Hematopoietic multipotent progenitor cell (in vitro differentiated cells): ENCODE measurements at regions not wholly inside any gene's neighbourhood (a gene's known extent, or its start where the extent isn't known, plus 50 kb on each side); places are given as distances from the start of the nearest gene placed in this dataset.

Experiments used
- DNase-seq, 3 donors: peaks; one replicate each; pipeline ENCODE4 v3.0.0-alpha.2; 2011 to 2015; ENCODE audit warnings: low read depth in 2 of 3, low spot score in 2 of 3

DNA sequence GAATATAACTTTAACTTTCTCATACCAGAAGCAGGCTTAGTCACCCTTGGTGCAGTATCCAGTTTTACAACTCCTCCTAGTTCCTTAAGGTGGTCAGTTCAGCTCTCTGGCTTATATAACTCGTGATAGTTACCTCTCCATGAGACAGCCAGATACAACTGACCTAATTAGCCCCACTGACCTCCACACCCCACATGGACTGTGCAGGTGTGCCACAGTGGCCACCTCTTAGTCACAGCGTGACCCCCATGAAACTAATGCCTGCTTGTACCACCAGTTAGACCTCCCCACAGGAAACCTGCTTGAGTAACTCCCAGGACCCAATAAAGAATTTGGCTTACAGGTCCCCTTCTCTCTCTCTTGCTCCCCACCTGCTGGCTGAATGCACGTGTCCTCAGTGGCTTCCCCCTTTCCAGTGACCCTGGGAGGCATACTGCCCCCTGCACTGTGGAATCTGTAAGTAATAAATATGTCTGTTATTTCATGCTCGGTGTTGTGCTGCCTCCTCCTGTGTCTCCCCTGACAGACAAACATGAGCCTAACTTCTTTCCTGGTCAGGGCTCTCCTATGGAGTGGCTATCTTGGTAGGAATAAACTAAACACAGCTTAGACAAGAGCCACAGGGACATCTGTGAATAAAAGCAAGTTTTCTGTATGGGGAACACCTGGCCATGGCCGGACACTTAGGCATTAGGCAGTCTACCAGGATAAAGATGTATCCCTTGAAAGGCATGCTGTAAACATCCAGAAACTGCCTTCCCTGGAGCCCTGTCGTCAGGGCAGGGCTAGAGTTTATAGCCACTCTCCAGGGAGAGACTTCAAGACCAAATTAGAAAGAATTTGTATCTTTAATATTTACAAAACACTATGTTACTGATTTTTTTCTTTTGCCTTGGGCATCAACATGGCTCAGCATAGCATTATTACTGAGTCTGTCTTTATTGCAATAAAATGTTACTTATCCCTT, 209.7 kb upstream of the BOD1L1 start:
- DNase-seq = no peak

DNA sequence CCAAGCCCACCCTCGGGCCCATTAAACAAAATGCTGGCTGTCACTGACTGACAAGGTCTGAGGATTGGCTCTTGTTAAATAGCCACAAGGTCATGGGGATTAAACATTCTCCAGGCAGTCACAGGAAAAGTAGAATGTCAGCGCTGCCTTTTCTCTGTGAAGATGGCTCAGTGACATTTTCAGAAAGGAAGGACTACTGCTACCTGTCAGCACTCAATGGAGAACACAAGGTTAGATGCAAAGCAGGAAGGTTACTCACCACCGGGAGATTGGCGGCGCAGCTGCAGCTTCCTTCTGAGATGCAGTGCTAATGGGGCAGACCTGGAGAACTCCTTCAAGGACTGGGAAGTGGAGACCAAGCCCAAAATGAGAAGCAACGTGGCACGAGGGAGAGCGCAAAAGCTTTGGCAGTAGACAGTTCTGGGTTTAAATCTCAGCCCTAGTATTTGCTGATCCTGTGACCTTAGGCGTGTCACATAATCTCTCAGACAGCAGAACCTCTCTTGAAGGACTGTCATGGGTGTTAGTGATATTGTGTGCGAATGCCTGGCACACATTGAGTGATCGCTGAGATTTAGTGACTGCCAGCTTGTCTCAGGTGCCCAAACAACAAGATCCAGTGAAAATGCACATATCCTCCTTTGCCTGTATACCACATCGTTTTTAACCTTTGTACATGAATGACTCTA, 213.1 kb upstream of the BOD1L1 start:
- DNase-seq = no peak

DNA sequence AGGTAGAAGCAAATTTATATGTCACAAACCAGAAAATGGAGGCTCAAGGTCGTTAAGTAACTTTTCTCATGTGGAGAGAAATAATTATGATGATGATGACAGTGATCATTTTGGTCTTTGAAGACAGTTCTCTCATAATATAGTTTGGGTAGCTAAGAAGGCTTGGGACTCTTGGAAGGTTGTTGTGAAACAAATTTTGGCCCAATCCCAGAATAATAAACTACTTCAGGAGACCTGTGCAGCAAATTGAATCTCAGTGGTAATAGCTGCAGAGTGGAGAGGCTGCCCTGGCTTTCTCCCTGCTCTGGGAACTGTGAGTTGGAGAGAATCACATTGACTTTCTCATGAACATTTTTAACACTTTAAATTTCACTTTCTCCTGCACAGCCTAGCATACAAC, 217.2 kb upstream of the BOD1L1 start:
- DNase-seq = no peak

DNA sequence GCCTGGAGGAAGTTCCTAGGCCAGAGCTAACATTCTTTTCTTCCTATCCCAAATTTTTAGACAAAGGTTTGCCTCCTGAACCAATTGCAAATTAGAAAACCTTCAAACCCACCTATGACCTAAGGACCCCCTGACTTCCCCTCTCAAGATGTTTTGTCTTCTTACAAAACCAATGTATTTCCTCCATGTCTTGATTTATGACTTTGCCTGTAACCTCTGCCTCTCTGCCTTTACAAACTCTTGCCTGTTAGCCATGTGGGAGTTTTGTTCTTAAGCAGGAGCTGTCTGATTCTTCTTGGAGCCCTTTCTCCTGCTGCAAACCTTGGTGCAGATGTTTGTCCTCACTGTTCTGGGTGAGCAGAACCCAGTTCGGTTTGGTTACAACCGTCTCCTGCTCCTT, 222.3 kb upstream of the BOD1L1 start:
- DNase-seq = peak in 1 of 3 donors; percentile 22

DNA sequence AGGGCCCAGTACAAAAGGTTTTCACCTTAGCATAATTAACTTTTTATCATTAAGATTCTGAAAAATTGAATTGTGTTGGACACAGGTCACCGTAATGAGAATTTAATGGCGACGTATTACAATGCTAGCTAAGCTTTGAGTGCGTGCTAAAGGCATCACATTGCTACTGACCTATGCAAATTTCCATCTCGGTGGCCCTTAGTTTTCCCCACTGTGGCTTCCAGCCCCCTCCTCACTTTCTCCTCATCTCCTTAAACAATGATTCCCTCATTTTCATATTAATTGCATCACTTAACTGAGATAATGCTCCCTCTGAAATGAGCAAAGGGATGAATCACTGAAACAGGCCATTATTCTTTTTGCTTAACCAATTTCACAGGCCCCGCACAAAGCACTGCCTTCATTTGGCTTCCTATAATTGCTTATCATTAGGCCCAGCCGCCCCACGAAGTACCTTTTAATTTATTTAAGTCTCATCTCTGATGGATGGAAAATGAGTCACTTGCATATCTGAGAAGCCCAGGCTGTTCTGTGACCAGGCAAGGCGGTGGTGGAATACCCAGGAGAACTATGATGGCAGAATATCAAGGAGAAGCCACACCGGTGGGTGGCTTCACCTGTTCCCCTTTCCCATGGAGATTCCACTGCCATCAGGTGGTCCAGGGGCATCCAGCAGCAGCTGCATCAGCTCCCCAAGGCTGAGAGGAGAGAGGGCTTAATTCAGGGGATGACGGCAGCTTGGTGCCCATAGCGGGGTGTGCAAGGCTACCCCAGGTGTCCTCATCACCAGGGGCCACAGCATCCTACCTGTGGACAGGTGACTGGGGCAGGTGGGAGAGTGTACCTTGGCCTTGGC, 223.8 kb upstream of the BOD1L1 start:
- peak in 1 of 3 donors; percentile 18 for DNase-seq

DNA sequence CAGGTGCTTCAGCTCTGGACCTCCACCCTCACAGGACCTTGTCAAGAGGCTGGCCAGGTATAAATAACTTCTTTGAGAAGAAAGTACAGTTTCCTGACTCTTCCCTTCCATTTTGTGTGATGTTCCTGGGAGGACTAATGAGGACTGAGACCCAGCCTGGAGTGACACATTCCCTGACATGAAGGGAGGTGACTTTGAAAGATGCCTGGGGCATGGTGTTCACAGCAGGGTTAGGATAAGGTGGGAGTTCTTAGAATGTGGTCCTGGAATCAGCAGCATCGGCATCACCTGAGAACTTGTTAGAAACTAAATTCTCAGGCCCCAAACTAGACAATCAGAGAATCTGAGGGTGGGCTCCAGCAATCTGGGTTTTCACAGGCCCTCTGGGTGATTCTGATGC, 224.9 kb upstream of the BOD1L1 start:
- no peak for DNase-seq

DNA sequence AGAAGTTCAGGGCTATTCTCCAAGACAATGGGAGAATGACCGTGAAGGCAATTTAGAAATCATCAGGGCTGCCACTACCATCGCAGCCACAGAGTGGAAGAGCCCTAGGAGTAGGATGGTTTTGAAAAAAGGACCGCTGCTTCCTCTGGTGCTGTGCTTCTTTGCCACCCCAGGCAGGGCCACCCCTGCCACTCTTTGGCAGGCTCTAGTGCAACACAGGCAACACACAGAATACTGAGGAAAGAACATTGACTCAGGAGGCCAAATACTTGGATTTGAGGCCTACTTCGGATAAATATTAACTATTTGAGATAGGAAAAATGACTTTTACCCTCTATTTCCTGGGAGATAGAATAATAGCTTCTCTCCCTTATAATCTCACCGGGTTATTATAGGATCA, 228.9 kb upstream of the BOD1L1 start:
- no peak for DNase-seq

DNA sequence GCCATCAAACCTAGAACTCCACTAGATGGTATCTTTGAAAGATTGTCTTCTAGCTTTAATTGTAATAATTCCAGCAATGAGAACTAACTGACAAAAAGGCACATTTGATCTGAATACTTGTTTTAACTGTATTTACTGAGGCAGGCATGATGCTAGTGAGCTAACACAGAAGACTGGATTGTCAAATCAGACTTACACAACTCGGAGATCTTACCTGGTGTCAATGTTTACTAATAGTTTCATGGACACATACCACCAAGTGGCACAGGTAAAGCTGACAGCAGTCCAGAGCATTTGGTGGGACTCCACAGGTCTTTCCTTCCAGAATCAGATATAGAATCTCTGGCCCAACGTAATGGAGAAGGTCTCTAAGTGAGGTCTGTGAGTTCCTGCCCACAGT, 229.9 kb upstream of the BOD1L1 start:
- no peak for DNase-seq

DNA sequence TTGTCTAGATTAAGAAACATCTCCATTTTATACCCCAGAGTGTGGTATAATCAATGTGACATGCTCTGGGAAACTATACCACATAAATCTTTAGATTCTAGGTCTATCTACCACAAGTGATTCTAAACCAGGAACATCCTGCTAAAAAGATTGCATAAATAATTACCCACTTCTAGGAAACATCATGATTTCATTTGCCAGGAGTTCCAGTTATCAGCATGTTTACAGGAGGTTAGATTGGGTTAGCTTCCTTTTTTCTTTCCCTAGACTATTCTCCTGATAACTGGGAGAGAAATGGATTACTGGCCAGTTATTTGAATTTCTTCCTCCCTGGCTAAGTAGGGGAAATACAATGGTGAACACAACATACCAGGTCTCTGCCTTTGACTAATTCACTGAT, 230.3 kb upstream of the BOD1L1 start:
- DNase-seq = no peak

DNA sequence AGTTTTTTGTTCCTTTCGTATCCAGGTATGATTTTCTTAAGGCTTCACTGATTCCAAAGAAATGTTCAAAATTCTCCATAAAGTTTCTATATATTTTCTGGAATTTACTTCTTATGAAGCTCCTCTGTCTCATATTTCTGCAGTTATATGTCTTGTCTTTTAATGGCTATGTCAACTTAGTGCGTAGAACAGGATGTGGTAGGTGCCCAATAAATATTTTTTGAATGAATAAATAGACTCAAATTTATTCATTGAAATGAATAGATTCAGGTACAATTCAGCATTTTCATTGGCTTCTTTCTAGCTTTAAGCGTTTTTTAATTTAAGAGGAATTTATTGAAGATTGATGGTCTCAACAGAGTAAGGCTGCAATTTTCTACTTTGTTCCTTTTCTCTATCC, 231.9 kb upstream of the BOD1L1 start:
- no peak for DNase-seq

DNA sequence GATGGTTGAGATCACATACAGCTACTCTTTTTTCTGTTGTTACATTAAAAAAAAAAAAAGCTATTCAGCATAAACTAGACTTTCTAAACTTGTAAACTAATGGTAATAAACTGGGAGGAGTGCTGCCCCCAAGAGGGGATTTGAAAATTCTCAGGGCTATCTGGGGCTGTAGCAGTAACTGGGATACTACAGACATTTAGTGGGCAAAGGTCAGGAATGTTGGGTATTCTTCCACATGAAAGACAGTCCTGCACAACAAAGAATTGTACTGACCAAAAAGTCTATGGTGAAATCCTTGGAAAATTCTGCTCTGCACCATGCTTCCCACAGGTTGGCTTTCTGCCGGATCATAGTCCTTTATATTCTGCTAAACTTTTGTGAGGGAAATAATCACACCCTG, 232.6 kb upstream of the BOD1L1 start:
- DNase-seq = peak in 2 of 3 donors; percentile 16 to 48

DNA sequence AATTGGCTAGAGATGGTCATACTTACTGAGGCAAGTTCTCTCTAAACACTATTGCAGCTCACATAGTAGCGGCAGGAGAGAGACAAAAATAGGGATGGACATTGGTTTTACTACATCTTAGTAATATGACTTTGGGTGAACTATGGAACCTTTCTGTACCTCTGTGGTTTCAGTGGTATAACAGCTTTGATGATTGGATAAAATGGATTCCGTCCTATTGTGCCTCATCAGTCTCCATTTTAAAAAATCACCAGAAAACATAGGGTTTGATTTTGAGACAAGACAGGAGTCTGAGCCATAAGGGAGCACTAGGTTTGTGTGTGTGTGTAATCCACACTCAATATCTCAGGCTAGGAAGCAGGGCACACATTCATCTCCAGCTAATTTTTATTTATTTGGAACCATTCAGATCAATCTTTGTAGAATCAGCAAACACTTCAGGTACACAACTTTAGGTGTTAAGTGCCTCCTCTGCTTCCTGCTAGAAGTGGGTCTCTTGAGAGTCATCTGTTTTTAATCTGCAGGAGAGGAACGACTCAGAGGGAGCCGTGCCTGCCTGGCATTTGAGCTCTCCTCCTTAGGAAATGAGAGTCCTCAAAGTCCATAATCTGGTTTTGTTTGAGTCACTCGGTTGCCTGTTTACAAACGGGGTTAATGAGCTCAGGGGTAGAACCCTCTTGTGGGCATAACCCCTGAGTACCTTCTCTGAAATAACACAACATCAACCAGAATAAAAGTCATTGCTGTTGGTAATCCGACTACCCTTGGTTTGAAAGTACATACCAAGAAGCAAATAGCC, 238.5 kb upstream of the BOD1L1 start:
- DNase-seq = no peak

DNA sequence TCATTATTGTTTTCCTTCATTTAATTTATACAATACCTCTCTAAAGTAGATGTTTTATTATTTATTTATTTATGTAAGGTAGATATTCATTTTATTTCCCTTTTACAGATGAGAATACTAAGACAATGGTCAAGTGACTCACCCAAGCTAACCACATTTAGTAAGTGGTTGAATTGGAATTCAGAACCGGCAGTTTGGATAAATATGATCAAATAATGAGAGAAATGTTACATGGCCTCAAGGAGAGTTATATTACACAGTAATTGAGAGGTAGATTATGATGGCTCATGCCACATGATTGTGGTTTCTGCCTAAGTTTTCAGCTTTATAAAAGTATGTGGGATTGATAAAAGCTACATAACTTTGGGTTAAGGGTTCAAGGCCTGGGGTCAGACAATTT, 239.4 kb upstream of the BOD1L1 start:
- DNase-seq = no peak

DNA sequence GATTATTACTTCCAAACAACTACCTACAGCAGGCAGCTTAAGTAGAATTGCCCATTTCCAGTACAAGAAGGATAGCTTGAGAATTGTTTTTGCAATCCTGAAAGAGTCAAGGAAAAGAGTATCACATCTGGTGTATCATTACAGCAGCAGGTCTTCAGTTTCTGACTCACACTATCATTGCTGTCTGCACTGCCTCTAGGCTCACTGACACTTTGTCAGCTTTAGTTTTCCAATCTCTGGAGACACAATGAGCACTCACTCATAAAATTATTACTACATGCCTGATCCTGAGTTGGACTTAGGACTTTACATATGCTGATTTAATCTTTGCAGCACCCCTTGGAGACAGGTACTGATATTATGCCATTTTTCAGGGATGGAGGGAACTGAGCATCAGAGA, 244.6 kb upstream of the BOD1L1 start:
- no peak for DNase-seq

DNA sequence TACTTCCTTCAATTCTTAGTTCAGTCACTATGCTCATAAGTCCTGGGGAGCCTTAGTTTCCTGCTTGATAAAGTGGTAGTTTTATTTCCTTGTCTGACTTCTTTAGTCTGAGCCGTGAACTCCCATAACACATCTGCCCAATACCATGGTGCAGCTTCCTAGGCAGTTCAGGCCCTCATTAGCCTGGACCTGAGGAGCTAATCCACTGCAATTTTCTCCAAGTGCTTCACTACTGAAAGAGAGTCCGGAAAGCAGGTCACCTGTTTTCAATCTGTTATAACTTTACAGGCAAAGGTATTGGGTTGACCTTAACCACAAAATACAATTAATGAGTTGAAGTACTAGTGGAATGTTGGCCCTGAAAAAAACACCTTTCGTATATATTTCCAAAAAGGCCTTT, 245.4 kb upstream of the BOD1L1 start:
- DNase-seq = no peak

DNA sequence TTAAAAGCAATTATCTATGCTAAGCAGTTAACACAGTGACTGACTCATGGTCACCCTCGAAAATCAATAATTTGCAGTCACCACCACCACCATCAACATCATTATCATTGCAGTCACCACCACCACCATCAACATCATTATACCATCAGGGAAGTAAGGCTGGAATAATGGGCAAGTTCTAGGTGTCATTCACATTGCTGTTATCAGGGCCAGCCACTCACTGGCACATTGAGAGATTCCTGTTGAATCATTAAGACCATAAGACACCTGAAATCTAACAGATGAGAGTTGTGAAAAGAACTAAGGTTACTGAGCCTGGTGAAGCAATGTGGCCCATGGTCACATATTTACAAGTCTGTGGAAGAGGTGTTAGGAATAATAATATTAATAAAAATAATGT, 247.7 kb upstream of the BOD1L1 start:
- no peak for DNase-seq

DNA sequence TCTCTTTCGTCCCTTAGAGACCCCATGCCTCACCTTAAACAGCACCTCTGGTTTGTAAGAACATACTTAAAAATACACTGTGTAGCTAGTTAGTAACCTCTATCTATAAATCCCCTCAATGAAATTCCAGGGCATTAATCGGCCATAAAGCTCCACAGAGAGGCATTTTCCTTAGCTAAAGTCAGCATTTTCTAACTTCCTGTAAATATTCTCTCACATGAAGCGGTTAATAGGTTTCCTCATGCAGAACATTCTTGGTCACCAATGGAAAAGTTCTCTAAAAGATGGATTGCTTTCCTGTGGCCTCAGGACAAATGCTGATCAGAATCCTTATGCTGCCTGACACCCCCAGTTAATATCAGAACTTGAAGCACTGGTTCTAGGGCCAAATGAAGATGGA, 248.6 kb upstream of the BOD1L1 start:
- DNase-seq = no peak

DNA sequence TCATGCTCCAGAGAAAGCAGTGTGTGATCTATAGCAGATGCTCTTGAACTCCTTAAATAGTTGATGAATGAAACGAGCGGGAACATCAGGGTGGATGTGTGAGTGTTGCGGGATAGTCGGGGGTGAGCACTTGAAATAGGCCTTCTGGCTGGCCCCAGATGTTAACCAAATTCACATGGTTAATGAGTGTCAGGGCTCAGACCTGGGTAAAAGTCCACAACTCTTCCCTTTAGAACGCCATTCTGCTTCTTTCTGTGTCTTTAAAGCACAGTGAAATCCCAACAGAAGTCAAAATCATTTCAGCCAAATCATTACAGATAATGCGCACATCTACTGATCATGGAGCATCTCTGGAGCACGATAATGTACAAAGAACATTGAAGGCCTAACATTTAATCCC, 249.4 kb upstream of the BOD1L1 start:
- DNase-seq = no peak

DNA sequence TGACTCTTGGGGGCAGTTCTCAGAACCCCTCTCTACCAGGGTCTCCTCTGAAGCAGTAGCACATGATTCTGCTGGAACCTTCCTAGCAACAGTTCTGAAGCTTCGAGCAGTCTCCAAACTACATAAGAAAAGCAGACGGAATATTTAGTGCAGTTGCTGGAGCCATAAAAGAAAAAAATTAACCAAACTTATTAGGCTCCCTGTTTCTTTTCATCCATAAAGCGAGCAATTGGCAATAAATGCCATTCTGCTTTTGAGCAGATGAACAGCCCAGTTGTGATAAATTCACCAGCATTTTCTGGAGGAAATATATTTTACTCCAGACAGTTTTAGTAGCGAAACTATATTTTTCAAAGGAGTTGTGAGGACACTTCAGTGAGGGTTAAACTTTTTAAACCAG, 250.1 kb upstream of the BOD1L1 start:
- DNase-seq = no peak

DNA sequence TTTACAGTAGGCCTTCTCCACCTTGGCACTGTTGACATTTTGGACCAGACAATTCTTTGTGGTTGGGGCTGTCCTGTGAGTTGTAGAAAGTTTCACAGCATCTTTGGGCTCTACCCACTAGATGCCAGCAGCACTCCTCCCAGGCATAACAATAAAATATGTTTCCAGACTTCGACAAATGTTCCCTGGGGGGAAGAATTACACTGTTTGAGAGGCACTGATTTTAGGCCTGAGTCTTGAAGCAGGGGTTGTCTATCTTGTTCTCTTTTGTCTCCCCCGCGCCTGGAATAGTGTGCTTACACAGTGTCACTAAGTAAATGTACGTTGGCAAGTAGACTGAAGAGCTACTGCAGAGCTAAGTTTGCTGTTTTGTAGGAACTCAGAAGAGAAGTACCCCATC, 254.4 kb upstream of the BOD1L1 start:
- no peak for DNase-seq
